WTC11 (cell line): ENCODE measurements at regions not wholly inside any gene's neighbourhood (a gene's known extent, or its start where the extent isn't known, plus 50 kb on each side); places are given as distances from the start of the nearest gene placed in this dataset.

Experiments used
- ATAC-seq: fragments of 200-7000 bp; cut with Tn5 transposase; 2 replicates; pipeline ENCODE4 v1.10.0; 2021; ENCODE audit warnings: mild to moderate bottlenecking, moderate library complexity
- CTCF ChIA-PET: fragments of 300-600 bp; sonication (Branson Sonifier 250); formaldehyde crosslinking; loops from one replicate; lab custom pipeline; 2021; ENCODE audit warnings: antibody characterized with exemption; lab: Charles Lee
- POLR2A ChIA-PET: fragments of 350-600 bp; sonication (Branson Sonifier 250); formaldehyde crosslinking; loops from one replicate; lab custom pipeline; 2021; ENCODE audit warnings: antibody characterized with exemption; lab: Charles Lee
- DNase-seq: peaks from one replicate; pipeline ENCODE4 v3.0.0; 2021; ENCODE audit warnings: low spot score
- H3K27ac Mint-ChIP-seq: 2 replicates; pipeline ENCODE4 v1.8.0; 2021; ENCODE audit warnings: mixed read lengths
- H3K27me3 Mint-ChIP-seq: 2 replicates; pipeline ENCODE4 v1.8.0; 2021; ENCODE audit warnings: low read depth, mild to moderate bottlenecking, moderate library complexity, mixed read lengths
- H3K36me3 Mint-ChIP-seq: 2 replicates; pipeline ENCODE4 v1.8.0; 2021; ENCODE audit warnings: mixed read lengths
- H3K4me1 Mint-ChIP-seq: 2 replicates; pipeline ENCODE4 v1.8.0; 2022; ENCODE audit warnings: mixed read lengths
- H3K4me3 Mint-ChIP-seq: 2 replicates; pipeline ENCODE4 v1.8.0; 2021; ENCODE audit warnings: mild to moderate bottlenecking, moderate library complexity, mixed read lengths
- H3K9me3 Mint-ChIP-seq: 2 replicates; pipeline ENCODE4 v1.8.0; 2021; ENCODE audit warnings: mixed read lengths
- AR ChIP-seq: fragments of 250-450 bp; sonication (Bioruptor Pico); IDR thresholded peaks from 2 replicates; pipeline ENCODE4 v1.9.0; 2021; ENCODE audit warnings: mild to moderate bottlenecking
- ATF2 ChIP-seq: sonication (generic); formaldehyde crosslinking; IDR thresholded peaks from 2 replicates; pipeline ENCODE4 v1.8.1; 2022; ENCODE audit warnings: low read depth, missing genetic modification reagents, borderline replicate concordance
- FOXJ3 ChIP-seq: sonication (generic); formaldehyde crosslinking; IDR thresholded peaks from 2 replicates; pipeline ENCODE4 v1.9.0; 2021; ENCODE audit warnings: missing genetic modification reagents, mild to moderate bottlenecking, borderline replicate concordance
- GABPB1 ChIP-seq: sonication (generic); formaldehyde crosslinking; IDR thresholded peaks from 2 replicates; pipeline ENCODE4 v1.8.1; 2023; ENCODE audit warnings: mild to moderate bottlenecking, missing genetic modification reagents
- GTF2I ChIP-seq: fragments of 250-450 bp; sonication (Bioruptor Pico); conservative IDR thresholded peaks from 2 replicates; pipeline ENCODE4 v1.4.0; 2021; ENCODE audit warnings: mild to moderate bottlenecking
- NFATC4 ChIP-seq: fragments of 250-450 bp; sonication (Bioruptor Pico); IDR thresholded peaks from 2 replicates; pipeline ENCODE4 v1.9.0; 2021; ENCODE audit warnings: mild to moderate bottlenecking
- NFYB ChIP-seq: sonication (generic); formaldehyde crosslinking; conservative IDR thresholded peaks from 2 replicates; pipeline ENCODE4 v1.8.0; 2022; ENCODE audit warnings: low read depth, missing genetic modification reagents
- TCF7 ChIP-seq: sonication (generic); formaldehyde crosslinking; IDR thresholded peaks from 2 replicates; pipeline ENCODE4 v1.8.0; 2022; ENCODE audit warnings: mild to moderate bottlenecking, low read depth, missing genetic modification reagents, moderate library complexity
- ZNF232 ChIP-seq: sonication (generic); formaldehyde crosslinking; IDR thresholded peaks from 2 replicates; pipeline ENCODE4 v1.8.0; 2022; ENCODE audit warnings: mild to moderate bottlenecking, missing genetic modification reagents
- ZNF281 ChIP-seq: sonication (generic); formaldehyde crosslinking; IDR thresholded peaks from 2 replicates; pipeline ENCODE4 v1.8.0; 2023; ENCODE audit warnings: mild to moderate bottlenecking, missing genetic modification reagents
- ZNF317 ChIP-seq: sonication (generic); formaldehyde crosslinking; IDR thresholded peaks from 2 replicates; pipeline ENCODE4 v1.8.1; 2023; ENCODE audit warnings: low read depth, mild to moderate bottlenecking, moderate library complexity, missing genetic modification reagents, borderline replicate concordance
- ZNF532 ChIP-seq: fragments of 250-450 bp; sonication (Bioruptor Pico); IDR thresholded peaks from 2 replicates; pipeline ENCODE4 v1.9.0; 2021; ENCODE audit warnings: mild to moderate bottlenecking, borderline replicate concordance
- TF ChIP-seq, protein P1 (sequence below): sonication (generic); formaldehyde crosslinking; IDR thresholded peaks from 2 replicates; pipeline ENCODE4 v1.8.1; 2022; ENCODE audit warnings: low read depth, mild to moderate bottlenecking, moderate library complexity, missing genetic modification reagents, borderline replicate concordance
- TF ChIP-seq, protein P2 (sequence below): sonication (generic); formaldehyde crosslinking; IDR thresholded peaks from 2 replicates; pipeline ENCODE4 v1.8.0; 2023; ENCODE audit warnings: missing genetic modification reagents

GRCh38 chr1:221279146-221279545, 399.9 kb downstream of the HLX start:
- TF ChIP-seq NFYB (CRISPR knock-in tag), result no peak
- TF ChIP-seq ZNF232 (CRISPR knock-in tag), result no peak
- no peak for TF ChIP-seq GABPB1 (CRISPR knock-in tag)
- TF ChIP-seq ZNF281 (CRISPR knock-in tag), result no peak
- Mint-ChIP-seq H3K4me1 (peaks cover 26% of the 10 kb centered on the region), H3K4me3 (no peak overlapping the region), H3K36me3 (no peaks in the 10 kb centered on the region), H3K9me3 (peaks cover 13% of the 10 kb centered on the region), H3K27me3 (no peaks in the 10 kb centered on the region), H3K27ac (no peak overlapping the region)
- ChIA-PET POLR2A (no interaction called here), CTCF (no interaction called here)
- no peak for DNase-seq
- no peak for ATAC-seq

- H3K36me3 Mint-ChIP-seq, result no peaks in the 10 kb centered on the region
- TF ChIP-seq, protein P1, sequence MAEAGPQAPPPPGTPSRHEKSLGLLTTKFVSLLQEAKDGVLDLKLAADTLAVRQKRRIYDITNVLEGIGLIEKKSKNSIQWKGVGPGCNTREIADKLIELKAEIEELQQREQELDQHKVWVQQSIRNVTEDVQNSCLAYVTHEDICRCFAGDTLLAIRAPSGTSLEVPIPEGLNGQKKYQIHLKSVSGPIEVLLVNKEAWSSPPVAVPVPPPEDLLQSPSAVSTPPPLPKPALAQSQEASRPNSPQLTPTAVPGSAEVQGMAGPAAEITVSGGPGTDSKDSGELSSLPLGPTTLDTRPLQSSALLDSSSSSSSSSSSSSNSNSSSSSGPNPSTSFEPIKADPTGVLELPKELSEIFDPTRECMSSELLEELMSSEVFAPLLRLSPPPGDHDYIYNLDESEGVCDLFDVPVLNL (CRISPR knock-in tag), result no peak
- TF ChIP-seq ATF2 (CRISPR knock-in tag) (no peak), ZNF532 (CRISPR knock-in tag) (no peak), TCF7 (CRISPR knock-in tag) (no peak), ZNF317 (CRISPR knock-in tag) (no peak), GTF2I (CRISPR knock-in tag) (no peak), ZNF232 (CRISPR knock-in tag) (no peak), AR (CRISPR knock-in tag) (no peak), FOXJ3 (no peak), NFATC4 (CRISPR knock-in tag) (no peak)
- TF ChIP-seq, protein P2, sequence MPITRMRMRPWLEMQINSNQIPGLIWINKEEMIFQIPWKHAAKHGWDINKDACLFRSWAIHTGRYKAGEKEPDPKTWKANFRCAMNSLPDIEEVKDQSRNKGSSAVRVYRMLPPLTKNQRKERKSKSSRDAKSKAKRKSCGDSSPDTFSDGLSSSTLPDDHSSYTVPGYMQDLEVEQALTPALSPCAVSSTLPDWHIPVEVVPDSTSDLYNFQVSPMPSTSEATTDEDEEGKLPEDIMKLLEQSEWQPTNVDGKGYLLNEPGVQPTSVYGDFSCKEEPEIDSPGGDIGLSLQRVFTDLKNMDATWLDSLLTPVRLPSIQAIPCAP, result no peak
- peaks cover 13% of the 10 kb centered on the region for H3K9me3 Mint-ChIP-seq
- ChIA-PET CTCF (no interaction called here), POLR2A (no interaction called here)
- H3K27ac Mint-ChIP-seq, result no peak overlapping the region
- H3K4me1 Mint-ChIP-seq, result peaks cover 15% of the 10 kb centered on the region
- H3K4me3 Mint-ChIP-seq, result no peak overlapping the region
- no peak for DNase-seq
- ATAC-seq, result no peak
- no peaks in the 10 kb centered on the region for H3K27me3 Mint-ChIP-seq
Measured at GRCh38 chr1:221283532-221283931, 404.3 kb downstream of the HLX start.
